HCT116 (cell line): ENCODE measurements at regions not wholly inside any gene's neighbourhood (a gene's known extent, or its start where the extent isn't known, plus 50 kb on each side); places are given as distances from the start of the nearest gene placed in this dataset.
A peak's percentile ranks its signal among the peaks of the same experiment; 100 is the strongest.

Source experiments
- ATAC-seq: fragments of 200-7000 bp; cut with Tn5 transposase; 2 replicates; pipeline ENCODE4 v1.9.1; 2020; ENCODE audit warnings: mild to moderate bottlenecking, moderate library complexity
- BruUV-seq: library from RNA; stranded (reverse); fragments of 400-500 nt; replicated peaks from 2 replicates; lab custom pipeline; 2021; lab: Mats Ljungman, UMichigan
- CTCF ChIA-PET: fragments of 300-600 bp; sonication (Branson Sonifier 250); formaldehyde crosslinking; loops from one replicate; lab custom pipeline; 2021; ENCODE audit warnings: antibody characterized with exemption; lab: Charles Lee
- POLR2A ChIA-PET: fragments of 300-600, 350-600 bp; sonication (Branson Sonifier 250); formaldehyde crosslinking; loops from one replicate; lab custom pipeline; 2021; ENCODE audit warnings: antibody characterized with exemption; lab: Charles Lee
- RAD21 ChIA-PET, 2 experiments: fragments of 300-600 bp; sonication (Branson Sonifier 250); formaldehyde crosslinking; loops; one replicate each; lab custom pipeline; 2023; ENCODE audit warnings: low total read pairs in 2 of 2; ENCODE audit not compliant: uncharacterized antibody in 2 of 2, unreplicated experiment in 2 of 2, low non-redundant PET in 1 of 2; lab: Charles Lee
- DNase-seq: peaks from one replicate; pipeline ENCODE4 v3.0.0-alpha.2; 2010; ENCODE audit warnings: low read depth, low spot score
- H2AFZ ChIP-seq: fragments of 200-600 bp; shearing (Covaris generic), sonication (generic); 2 replicates; pipeline ENCODE4 v1.6.1; 2017; ENCODE audit warnings: low read depth, mixed run types, mixed read lengths, antibody characterized with exemption, low read length; ENCODE audit not compliant: poor library complexity, severe bottlenecking
- H3K27ac ChIP-seq: 2 replicates; pipeline ENCODE4 v1.5.1; 2012; ENCODE audit warnings: low read depth, low read length
- H3K27me3 ChIP-seq: fragments of 200-600 bp; sonication (generic); 2 replicates; pipeline ENCODE4 v1.6.1; 2016; ENCODE audit warnings: mixed run types, low read length, mixed read lengths; ENCODE audit not compliant: insufficient read depth
- H3K36me3 ChIP-seq, 2 experiments: fragments of 200-500 bp in 1 of 2; fragments of 200-600 bp in 1 of 2; sonication (Bioruptor generic) in 1 of 2; sonication (generic) in 1 of 2; 2 replicates each; pipeline versions ENCODE4 v1.5.1 to v1.6.1; 2014 to 2016; ENCODE audit warnings: low read length in 2 of 2, inconsistent platforms in 1 of 2, mixed read lengths in 1 of 2, mixed run types in 1 of 2; ENCODE audit not compliant: insufficient read depth in 2 of 2, control insufficient read depth in 1 of 2
- H3K4me1 ChIP-seq, 2 experiments: fragments of 200-600 bp in 1 of 2; sonication (generic) in 1 of 2; 2 replicates each; pipeline versions ENCODE4 v1.5.1 to v1.6.1; 2012 to 2017; ENCODE audit warnings: low read length in 2 of 2, inconsistent platforms in 1 of 2, mild to moderate bottlenecking in 1 of 2, mixed read lengths in 1 of 2, mixed run types in 1 of 2, moderate library complexity in 1 of 2; ENCODE audit not compliant: insufficient read depth in 2 of 2, control insufficient read depth in 1 of 2
- H3K4me2 ChIP-seq: fragments of 200-600 bp; sonication (generic); 2 replicates; pipeline ENCODE4 v1.6.1; 2017; ENCODE audit warnings: mixed run types, low read length, mixed read lengths
- H3K4me3 ChIP-seq, 2 experiments: fragments of 200-600 bp in 1 of 2; sonication (generic) in 1 of 2; replicated peaks in 1 of 2; 2 replicates each; pipeline ENCODE4 v1.5.1; 2011 to 2016; ENCODE audit warnings: low read length in 2 of 2, control low read depth in 1 of 2, low read depth in 1 of 2, mild to moderate bottlenecking in 1 of 2, mixed read lengths in 1 of 2, mixed run types in 1 of 2
- H3K79me2 ChIP-seq: fragments of 200-600 bp; sonication (generic); 2 replicates; pipeline ENCODE4 v1.6.1; 2017; ENCODE audit warnings: mild to moderate bottlenecking, mixed run types, low read length, moderate library complexity, mixed read lengths; ENCODE audit not compliant: insufficient read depth
- H3K9ac ChIP-seq: fragments of 200-600 bp; sonication (generic); 2 replicates; pipeline ENCODE4 v1.6.1; 2016; ENCODE audit warnings: low read length, mixed read lengths
- H3K9me2 ChIP-seq: fragments of 200-600 bp; sonication (generic), shearing (Covaris generic); 2 replicates; pipeline ENCODE4 v1.6.1; 2017; ENCODE audit warnings: mixed run types, mild to moderate bottlenecking, moderate library complexity; ENCODE audit not compliant: insufficient read depth
- H3K9me3 ChIP-seq, 2 experiments: fragments of 200-500 bp in 1 of 2; fragments of 200-600 bp in 1 of 2; sonication (Bioruptor generic) in 1 of 2; sonication (generic) in 1 of 2; 2 replicates each; pipeline ENCODE4 v1.6.1; 2014 to 2017; ENCODE audit warnings: low read length in 2 of 2, mixed read lengths in 2 of 2, inconsistent platforms in 1 of 2, low read depth in 1 of 2, mild to moderate bottlenecking in 1 of 2, mixed run types in 1 of 2, moderate library complexity in 1 of 2; ENCODE audit not compliant: control insufficient read depth in 1 of 2, insufficient read depth in 1 of 2
- H4K20me1 ChIP-seq: fragments of 200-600 bp; sonication (generic), shearing (Covaris generic); 2 replicates; pipeline ENCODE4 v1.6.1; 2017; ENCODE audit warnings: mixed run types, mild to moderate bottlenecking, moderate library complexity; ENCODE audit not compliant: insufficient read depth
- ATF3 ChIP-seq: IDR thresholded peaks from 2 replicates; pipeline ENCODE4 v1.6.1; 2012
- CEBPB ChIP-seq: IDR thresholded peaks from 2 replicates; pipeline ENCODE4 v1.6.1; 2012; ENCODE audit warnings: low read depth
- CTCF ChIP-seq, 3 experiments: fragments of 200-600 bp in 1 of 3; sonication (generic) in 1 of 3; IDR thresholded peaks in 2 of 3; conservative IDR thresholded peaks in 1 of 3; 2 replicates each; pipeline ENCODE4 v1.5.1; 2012 to 2017; ENCODE audit warnings: low read depth in 2 of 3, low read length in 2 of 3, antibody characterized with exemption in 1 of 3, borderline replicate concordance in 1 of 3, control low read depth in 1 of 3, mild to moderate bottlenecking in 1 of 3, mixed read lengths in 1 of 3, mixed run types in 1 of 3, moderate library complexity in 1 of 3; ENCODE audit not compliant: insufficient read depth in 1 of 3
- ELF1 ChIP-seq: IDR thresholded peaks from 2 replicates; pipeline ENCODE4 v1.6.1; 2012; ENCODE audit warnings: low read depth, borderline replicate concordance
- EZH2 ChIP-seq: fragments of 200-600 bp; sonication (generic); IDR thresholded peaks from 2 replicates; pipeline ENCODE4 v1.6.1; 2017; ENCODE audit warnings: antibody characterized with exemption, mixed run types
- MAX ChIP-seq: IDR thresholded peaks from 2 replicates; pipeline ENCODE4 v1.6.1; 2012
- POLR2A ChIP-seq: IDR thresholded peaks from 2 replicates; pipeline ENCODE4 v1.7.0; 2011; ENCODE audit warnings: borderline replicate concordance; ENCODE audit not compliant: insufficient read depth, insufficient read length; ENCODE audit errors: extremely low read depth
- POLR2AphosphoS5 ChIP-seq: IDR thresholded peaks from 2 replicates; pipeline ENCODE4 v1.6.1; 2011; ENCODE audit warnings: mild to moderate bottlenecking, low read depth, low read length, moderate library complexity
- RAD21 ChIP-seq: IDR thresholded peaks from 2 replicates; pipeline ENCODE4 v1.6.1; 2012; ENCODE audit warnings: low read depth, mild to moderate bottlenecking
- YY1 ChIP-seq: IDR thresholded peaks from 2 replicates; pipeline ENCODE4 v1.6.1; 2011; ENCODE audit warnings: low read length, low read depth, moderate library complexity, mild to moderate bottlenecking; ENCODE audit not compliant: insufficient replicate concordance; ENCODE audit errors: extremely low read depth
- intact Hi-C: fragments of 100-400 bp; cut with micrococcal nuclease; formaldehyde crosslinking; loops from 2 replicates; pipeline ENCODE4 v1.10.0; 2022
- TF ChIP-seq, protein P1 (sequence below): IDR thresholded peaks from 2 replicates; pipeline ENCODE4 v1.6.1; 2011; ENCODE audit warnings: mild to moderate bottlenecking, low read length, moderate library complexity; ENCODE audit not compliant: insufficient replicate concordance; ENCODE audit errors: extremely low read depth

DNA sequence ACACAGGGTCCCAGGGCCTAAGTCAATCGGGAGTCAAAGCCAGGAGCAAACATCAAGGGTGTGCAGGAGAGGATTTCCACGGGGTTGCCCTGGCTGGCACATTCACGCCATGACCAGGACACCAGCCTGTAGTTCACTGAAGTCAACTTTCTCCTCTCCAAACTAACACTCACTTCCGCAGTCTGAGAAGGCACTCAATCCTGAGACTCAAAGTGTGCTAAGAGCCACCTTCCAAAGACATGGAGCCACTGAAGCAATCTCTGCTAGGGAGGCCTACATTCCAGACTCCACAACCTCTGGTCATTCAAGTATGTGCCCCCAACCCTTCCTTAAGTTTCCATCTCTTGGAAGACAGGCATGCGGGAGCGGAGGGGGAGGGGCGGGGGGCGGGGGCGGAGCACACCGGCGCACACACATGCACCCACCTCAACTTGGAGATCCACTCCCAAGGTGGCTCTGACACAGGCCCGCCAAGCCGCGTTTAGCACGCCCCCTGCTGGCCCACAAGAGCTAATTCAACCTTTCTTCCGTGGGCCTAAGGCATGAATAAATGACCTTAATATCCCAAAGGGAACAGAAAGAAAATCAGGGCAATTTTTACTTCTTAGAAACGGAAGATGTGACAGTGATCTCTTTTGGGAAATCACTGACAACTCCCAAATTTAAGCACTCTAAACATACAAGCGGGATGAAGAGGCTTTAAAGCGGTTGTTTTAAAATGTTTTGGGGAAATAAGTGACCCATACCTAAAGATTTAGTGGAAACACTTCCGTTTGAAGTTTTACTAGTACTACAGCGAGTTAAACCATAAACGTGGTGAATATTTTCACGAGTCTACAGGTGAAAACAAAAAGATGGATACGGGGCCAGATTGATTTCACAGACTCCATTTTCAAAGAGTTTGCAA lies 162.5 kb upstream of the CHRNA7 start:
- ATAC-seq (peak; percentile 58), DNase-seq (peak; percentile 46)
- Histone ChIP-seq H3K27me3 (no peaks in the 10 kb centered on the region), H3K4me1 (peaks cover 2 to 5% of the 10 kb centered on the region in 2 experiments; a peak in 2 of 4 replicates), H2AFZ (no peak overlapping the region), H3K9ac (no peak overlapping the region), H3K4me3 (no peak overlapping the region), H3K36me3 (no peaks in the 10 kb centered on the region), H3K79me2 (no peaks in the 10 kb centered on the region), H4K20me1 (no peaks in the 10 kb centered on the region), H3K27ac (no peak overlapping the region), H3K4me2 (no peak overlapping the region), H3K9me3 (no peaks in the 10 kb centered on the region), H3K9me2 (no peaks in the 10 kb centered on the region)
- ChIA-PET CTCF (interaction anchor here (0.6 to 1.1 kb wide), 9 partner anchors 10 to 161 kb away, joined by 3 to 8 read pairs (median 3); no protein-coding TSS in a partner anchor), RAD21 (no interaction called here), POLR2A (interaction anchor here (1.4 kb wide), 1 partner anchor 110 kb away, joined by 3 read pairs; no protein-coding TSS in a partner anchor)
- TF ChIP-seq ATF3: no peak
- no peak for TF ChIP-seq EZH2
- no peak for TF ChIP-seq YY1
- peak; percentile 59 for TF ChIP-seq RAD21
- TF ChIP-seq CTCF (IDR thresholded peaks at IDR 0.05 in 2 of 3, conservative IDR thresholded peaks at IDR 0.05 in 1 of 3; ENCODE audit: borderline replicate concordance in 1 of 3, insufficient read depth in 1 of 3, low read depth in 2 of 3, low read length in 2 of 3): peak; percentile 19 to 85 (median 82); a peak in 5 of 6 replicates
- no peak for TF ChIP-seq POLR2A
- TF ChIP-seq CEBPB: no peak
- TF ChIP-seq, protein P1, sequence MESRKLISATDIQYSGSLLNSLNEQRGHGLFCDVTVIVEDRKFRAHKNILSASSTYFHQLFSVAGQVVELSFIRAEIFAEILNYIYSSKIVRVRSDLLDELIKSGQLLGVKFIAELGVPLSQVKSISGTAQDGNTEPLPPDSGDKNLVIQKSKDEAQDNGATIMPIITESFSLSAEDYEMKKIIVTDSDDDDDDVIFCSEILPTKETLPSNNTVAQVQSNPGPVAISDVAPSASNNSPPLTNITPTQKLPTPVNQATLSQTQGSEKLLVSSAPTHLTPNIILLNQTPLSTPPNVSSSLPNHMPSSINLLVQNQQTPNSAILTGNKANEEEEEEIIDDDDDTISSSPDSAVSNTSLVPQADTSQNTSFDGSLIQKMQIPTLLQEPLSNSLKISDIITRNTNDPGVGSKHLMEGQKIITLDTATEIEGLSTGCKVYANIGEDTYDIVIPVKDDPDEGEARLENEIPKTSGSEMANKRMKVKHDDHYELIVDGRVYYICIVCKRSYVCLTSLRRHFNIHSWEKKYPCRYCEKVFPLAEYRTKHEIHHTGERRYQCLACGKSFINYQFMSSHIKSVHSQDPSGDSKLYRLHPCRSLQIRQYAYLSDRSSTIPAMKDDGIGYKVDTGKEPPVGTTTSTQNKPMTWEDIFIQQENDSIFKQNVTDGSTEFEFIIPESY: no peak
- no peak for TF ChIP-seq ELF1
- no peak for TF ChIP-seq POLR2AphosphoS5
- TF ChIP-seq MAX: no peak
- BruUV-seq: TSS peak; percentile 49
- intact Hi-C loops: loop anchor here (2.0 kb wide), 1 partner anchor 215 kb away; no protein-coding TSS in a partner anchor
